ENCODE measurements at regions not wholly inside any gene's neighbourhood (a gene's known extent, or its start where the extent isn't known, plus 50 kb on each side); places are given as distances from the start of the nearest gene placed in this dataset.

DNA sequence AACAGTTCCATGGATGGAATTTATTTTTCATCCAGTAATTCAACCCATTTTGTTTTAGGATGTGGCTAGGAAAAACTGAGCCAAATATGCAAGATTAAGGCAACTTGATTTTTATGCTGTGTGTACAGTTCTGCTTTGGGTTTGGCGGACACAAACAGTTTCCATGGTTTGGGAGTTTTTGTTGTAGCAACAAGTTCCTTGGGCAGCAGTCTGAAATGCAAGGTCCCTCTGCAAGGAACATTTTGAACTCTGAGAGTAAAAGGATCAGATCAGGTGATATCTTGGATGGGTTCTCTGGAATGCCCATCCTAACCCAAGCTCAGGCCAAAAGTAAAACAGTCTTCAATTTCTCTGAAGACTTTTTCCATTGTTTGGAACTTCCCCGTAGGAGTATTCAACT is 161.2 kb downstream of the TMX1 start:
- peak overlapping the region; percentile 33; the same call in 1 of the 2 replicates for H2AFZ ChIP-seq
- no peak overlapping the region for H3K4me3 Mint-ChIP-seq
- no peak overlapping the region for H3K4me3 ChIP-seq
- H3K27me3 ChIP-seq (ENCODE audit: insufficient read depth): no peaks in the 10 kb centered on the region
- no peak for TF ChIP-seq NANOG (IDR thresholded peaks at IDR 0.05; ENCODE audit: borderline replicate concordance)
- TF ChIP-seq EZH2phosphoT487 (IDR thresholded peaks at IDR 0.05; ENCODE audit: unreplicated experiment): no peak
- no peak for TF ChIP-seq JUNB (IDR thresholded peaks at IDR 0.05; ENCODE audit: unreplicated experiment)
- no peak for TF ChIP-seq CREB1 (CRISPR knock-in tag; IDR thresholded peaks at IDR 0.05; ENCODE audit: low read depth)
- no peak for TF ChIP-seq ZNF114 (CRISPR knock-in tag; IDR thresholded peaks at IDR 0.05)
- TF ChIP-seq, protein P1, sequence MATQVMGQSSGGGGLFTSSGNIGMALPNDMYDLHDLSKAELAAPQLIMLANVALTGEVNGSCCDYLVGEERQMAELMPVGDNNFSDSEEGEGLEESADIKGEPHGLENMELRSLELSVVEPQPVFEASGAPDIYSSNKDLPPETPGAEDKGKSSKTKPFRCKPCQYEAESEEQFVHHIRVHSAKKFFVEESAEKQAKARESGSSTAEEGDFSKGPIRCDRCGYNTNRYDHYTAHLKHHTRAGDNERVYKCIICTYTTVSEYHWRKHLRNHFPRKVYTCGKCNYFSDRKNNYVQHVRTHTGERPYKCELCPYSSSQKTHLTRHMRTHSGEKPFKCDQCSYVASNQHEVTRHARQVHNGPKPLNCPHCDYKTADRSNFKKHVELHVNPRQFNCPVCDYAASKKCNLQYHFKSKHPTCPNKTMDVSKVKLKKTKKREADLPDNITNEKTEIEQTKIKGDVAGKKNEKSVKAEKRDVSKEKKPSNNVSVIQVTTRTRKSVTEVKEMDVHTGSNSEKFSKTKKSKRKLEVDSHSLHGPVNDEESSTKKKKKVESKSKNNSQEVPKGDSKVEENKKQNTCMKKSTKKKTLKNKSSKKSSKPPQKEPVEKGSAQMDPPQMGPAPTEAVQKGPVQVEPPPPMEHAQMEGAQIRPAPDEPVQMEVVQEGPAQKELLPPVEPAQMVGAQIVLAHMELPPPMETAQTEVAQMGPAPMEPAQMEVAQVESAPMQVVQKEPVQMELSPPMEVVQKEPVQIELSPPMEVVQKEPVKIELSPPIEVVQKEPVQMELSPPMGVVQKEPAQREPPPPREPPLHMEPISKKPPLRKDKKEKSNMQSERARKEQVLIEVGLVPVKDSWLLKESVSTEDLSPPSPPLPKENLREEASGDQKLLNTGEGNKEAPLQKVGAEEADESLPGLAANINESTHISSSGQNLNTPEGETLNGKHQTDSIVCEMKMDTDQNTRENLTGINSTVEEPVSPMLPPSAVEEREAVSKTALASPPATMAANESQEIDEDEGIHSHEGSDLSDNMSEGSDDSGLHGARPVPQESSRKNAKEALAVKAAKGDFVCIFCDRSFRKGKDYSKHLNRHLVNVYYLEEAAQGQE (IDR thresholded peaks at IDR 0.05; ENCODE audit: unreplicated experiment): no peak
- TF ChIP-seq, protein P2, sequence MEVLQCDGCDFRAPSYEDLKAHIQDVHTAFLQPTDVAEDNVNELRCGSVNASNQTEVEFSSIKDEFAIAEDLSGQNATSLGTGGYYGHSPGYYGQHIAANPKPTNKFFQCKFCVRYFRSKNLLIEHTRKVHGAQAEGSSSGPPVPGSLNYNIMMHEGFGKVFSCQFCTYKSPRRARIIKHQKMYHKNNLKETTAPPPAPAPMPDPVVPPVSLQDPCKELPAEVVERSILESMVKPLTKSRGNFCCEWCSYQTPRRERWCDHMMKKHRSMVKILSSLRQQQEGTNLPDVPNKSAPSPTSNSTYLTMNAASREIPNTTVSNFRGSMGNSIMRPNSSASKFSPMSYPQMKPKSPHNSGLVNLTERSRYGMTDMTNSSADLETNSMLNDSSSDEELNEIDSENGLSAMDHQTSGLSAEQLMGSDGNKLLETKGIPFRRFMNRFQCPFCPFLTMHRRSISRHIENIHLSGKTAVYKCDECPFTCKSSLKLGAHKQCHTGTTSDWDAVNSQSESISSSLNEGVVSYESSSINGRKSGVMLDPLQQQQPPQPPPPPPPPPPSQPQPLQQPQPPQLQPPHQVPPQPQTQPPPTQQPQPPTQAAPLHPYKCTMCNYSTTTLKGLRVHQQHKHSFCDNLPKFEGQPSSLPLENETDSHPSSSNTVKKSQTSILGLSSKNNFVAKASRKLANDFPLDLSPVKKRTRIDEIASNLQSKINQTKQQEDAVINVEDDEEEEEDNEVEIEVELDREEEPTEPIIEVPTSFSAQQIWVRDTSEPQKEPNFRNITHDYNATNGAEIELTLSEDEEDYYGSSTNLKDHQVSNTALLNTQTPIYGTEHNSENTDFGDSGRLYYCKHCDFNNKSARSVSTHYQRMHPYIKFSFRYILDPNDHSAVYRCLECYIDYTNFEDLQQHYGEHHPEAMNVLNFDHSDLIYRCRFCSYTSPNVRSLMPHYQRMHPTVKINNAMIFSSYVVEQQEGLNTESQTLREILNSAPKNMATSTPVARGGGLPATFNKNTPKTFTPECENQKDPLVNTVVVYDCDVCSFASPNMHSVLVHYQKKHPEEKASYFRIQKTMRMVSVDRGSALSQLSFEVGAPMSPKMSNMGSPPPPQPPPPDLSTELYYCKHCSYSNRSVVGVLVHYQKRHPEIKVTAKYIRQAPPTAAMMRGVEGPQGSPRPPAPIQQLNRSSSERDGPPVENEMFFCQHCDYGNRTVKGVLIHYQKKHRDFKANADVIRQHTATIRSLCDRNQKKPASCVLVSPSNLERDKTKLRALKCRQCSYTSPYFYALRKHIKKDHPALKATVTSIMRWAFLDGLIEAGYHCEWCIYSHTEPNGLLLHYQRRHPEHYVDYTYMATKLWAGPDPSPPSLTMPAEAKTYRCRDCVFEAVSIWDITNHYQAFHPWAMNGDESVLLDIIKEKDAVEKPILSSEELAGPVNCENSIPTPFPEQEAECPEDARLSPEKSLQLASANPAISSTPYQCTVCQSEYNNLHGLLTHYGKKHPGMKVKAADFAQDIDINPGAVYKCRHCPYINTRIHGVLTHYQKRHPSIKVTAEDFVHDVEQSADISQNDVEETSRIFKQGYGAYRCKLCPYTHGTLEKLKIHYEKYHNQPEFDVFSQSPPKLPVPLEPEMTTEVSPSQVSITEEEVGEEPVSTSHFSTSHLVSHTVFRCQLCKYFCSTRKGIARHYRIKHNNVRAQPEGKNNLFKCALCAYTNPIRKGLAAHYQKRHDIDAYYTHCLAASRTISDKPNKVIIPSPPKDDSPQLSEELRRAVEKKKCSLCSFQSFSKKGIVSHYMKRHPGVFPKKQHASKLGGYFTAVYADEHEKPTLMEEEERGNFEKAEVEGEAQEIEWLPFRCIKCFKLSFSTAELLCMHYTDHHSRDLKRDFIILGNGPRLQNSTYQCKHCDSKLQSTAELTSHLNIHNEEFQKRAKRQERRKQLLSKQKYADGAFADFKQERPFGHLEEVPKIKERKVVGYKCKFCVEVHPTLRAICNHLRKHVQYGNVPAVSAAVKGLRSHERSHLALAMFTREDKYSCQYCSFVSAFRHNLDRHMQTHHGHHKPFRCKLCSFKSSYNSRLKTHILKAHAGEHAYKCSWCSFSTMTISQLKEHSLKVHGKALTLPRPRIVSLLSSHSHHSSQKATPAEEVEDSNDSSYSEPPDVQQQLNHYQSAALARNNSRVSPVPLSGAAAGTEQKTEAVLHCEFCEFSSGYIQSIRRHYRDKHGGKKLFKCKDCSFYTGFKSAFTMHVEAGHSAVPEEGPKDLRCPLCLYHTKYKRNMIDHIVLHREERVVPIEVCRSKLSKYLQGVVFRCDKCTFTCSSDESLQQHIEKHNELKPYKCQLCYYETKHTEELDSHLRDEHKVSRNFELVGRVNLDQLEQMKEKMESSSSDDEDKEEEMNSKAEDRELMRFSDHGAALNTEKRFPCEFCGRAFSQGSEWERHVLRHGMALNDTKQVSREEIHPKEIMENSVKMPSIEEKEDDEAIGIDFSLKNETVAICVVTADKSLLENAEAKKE (CRISPR knock-in tag; IDR thresholded peaks at IDR 0.05): no peak
- no peak for TF ChIP-seq EZH2 (IDR thresholded peaks at IDR 0.05; ENCODE audit: low read depth, unreplicated experiment)
- TF ChIP-seq ZNF331 (CRISPR knock-in tag; IDR thresholded peaks at IDR 0.05; ENCODE audit: low read depth): no peak
- TF ChIP-seq POLR2AphosphoS5 (IDR thresholded peaks at IDR 0.05; ENCODE audit: low read depth): no peak
- TF ChIP-seq, protein P3, sequence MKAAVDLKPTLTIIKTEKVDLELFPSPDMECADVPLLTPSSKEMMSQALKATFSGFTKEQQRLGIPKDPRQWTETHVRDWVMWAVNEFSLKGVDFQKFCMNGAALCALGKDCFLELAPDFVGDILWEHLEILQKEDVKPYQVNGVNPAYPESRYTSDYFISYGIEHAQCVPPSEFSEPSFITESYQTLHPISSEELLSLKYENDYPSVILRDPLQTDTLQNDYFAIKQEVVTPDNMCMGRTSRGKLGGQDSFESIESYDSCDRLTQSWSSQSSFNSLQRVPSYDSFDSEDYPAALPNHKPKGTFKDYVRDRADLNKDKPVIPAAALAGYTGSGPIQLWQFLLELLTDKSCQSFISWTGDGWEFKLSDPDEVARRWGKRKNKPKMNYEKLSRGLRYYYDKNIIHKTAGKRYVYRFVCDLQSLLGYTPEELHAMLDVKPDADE (IDR thresholded peaks at IDR 0.05): no peak
- TF ChIP-seq, protein P4, sequence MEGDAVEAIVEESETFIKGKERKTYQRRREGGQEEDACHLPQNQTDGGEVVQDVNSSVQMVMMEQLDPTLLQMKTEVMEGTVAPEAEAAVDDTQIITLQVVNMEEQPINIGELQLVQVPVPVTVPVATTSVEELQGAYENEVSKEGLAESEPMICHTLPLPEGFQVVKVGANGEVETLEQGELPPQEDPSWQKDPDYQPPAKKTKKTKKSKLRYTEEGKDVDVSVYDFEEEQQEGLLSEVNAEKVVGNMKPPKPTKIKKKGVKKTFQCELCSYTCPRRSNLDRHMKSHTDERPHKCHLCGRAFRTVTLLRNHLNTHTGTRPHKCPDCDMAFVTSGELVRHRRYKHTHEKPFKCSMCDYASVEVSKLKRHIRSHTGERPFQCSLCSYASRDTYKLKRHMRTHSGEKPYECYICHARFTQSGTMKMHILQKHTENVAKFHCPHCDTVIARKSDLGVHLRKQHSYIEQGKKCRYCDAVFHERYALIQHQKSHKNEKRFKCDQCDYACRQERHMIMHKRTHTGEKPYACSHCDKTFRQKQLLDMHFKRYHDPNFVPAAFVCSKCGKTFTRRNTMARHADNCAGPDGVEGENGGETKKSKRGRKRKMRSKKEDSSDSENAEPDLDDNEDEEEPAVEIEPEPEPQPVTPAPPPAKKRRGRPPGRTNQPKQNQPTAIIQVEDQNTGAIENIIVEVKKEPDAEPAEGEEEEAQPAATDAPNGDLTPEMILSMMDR (conservative IDR thresholded peaks at IDR 0.05; ENCODE audit: low read depth in 2 of 2): no peak
- no peak for TF ChIP-seq STAT1 (IDR thresholded peaks at IDR 0.05; ENCODE audit: unreplicated experiment)
- no peak overlapping the region for H3K4me2 ChIP-seq
- no peaks in the 10 kb centered on the region for H3F3A ChIP-seq (replicated peaks; ENCODE audit: low read depth)
- H3K79me2 ChIP-seq (replicated peaks; ENCODE audit: insufficient read depth): no peaks in the 10 kb centered on the region
- no peaks in the 10 kb centered on the region; the same call in 2 of the 3 replicates for H3K4me1 Mint-ChIP-seq
- H3K36me3 Mint-ChIP-seq (ENCODE audit: low read depth): no peaks in the 10 kb centered on the region
- no peaks in the 10 kb centered on the region for H3K27me3 Mint-ChIP-seq (ENCODE audit: insufficient read depth, low read depth, poor library complexity)
- ATAC-seq (no peak), DNase-seq (ENCODE audit: low spot score) (no peak)
- no peaks in the 10 kb centered on the region for H3K9me3 Mint-ChIP-seq
- no peaks in the 10 kb centered on the region for H4K20me1 ChIP-seq (replicated peaks; ENCODE audit: insufficient read depth)
- no peaks in the 10 kb centered on the region for H3K4me1 ChIP-seq (ENCODE audit: insufficient read depth)
- no peaks in the 10 kb centered on the region for H3K9me2 ChIP-seq (ENCODE audit: insufficient read depth)
- H3K27ac ChIP-seq (ENCODE audit: low read depth): no peak overlapping the region
- H3K36me3 ChIP-seq (ENCODE audit: insufficient read depth): no peaks in the 10 kb centered on the region
- no peak overlapping the region for H3K27ac Mint-ChIP-seq
